Activated T-cell treated with anti-CD3 and anti-CD28 coated beads, Interleukin-2, amount 50 U/mL, for 4 hours (primary cell): ENCODE measurements at regions not wholly inside any gene's neighbourhood (a gene's known extent, or its start where the extent isn't known, plus 50 kb on each side); places are given as distances from the start of the nearest gene placed in this dataset.

Experiments
- ATAC-seq, 2 donors: fragments of 200-7000 bp; cut with Tn5 transposase; one replicate each; pipeline ENCODE4 v1.10.0; 2021
- DNase-seq: peaks from one replicate; pipeline ENCODE4 v3.0.0-alpha.2; 2020
- H3K27me3 Mint-ChIP-seq: one replicate; pipeline ENCODE4 v1.8.0; 2021; ENCODE audit warnings: low read depth, mixed read lengths
- H3K36me3 Mint-ChIP-seq: one replicate; pipeline ENCODE4 v1.8.0; 2022; ENCODE audit warnings: mixed read lengths; ENCODE audit not compliant: insufficient read depth
- H3K4me1 Mint-ChIP-seq: one replicate; pipeline ENCODE4 v1.8.0; 2021; ENCODE audit warnings: low read depth, mixed read lengths
- H3K4me3 Mint-ChIP-seq: one replicate; pipeline ENCODE4 v1.8.0; 2021; ENCODE audit warnings: mild to moderate bottlenecking, moderate library complexity, mixed read lengths
- H3K9me3 Mint-ChIP-seq: one replicate; pipeline ENCODE4 v1.8.0; 2021; ENCODE audit warnings: mixed read lengths

DNA sequence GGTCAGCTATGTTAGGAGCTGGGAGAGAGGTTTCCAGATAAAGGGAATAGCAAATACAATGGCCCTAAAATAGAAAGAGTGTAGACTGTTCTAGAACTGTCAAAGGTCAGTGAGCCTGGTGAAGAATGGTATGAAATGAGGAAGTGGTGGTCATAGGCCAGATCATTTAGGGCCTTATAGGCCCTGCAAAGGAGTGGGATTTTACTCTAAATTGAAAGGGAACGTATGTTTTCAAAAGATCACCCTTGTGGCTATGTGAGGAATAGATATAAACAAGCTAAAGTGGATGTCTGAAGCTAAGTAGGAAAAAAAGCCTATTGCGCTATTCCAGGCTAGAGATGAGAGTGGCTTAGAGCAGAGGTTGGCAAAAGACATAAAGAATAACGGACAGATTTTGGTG, 70.7 kb upstream of the TDRD3 start:
- DNase-seq = no peak
- H3K27me3 Mint-ChIP-seq = peaks cover under 1% of the 10 kb centered on the region
- no peak for ATAC-seq
- H3K9me3 Mint-ChIP-seq = no peaks in the 10 kb centered on the region
- no peak overlapping the region for H3K4me3 Mint-ChIP-seq
- H3K36me3 Mint-ChIP-seq = no peaks in the 10 kb centered on the region
- no peaks in the 10 kb centered on the region for H3K4me1 Mint-ChIP-seq

DNA sequence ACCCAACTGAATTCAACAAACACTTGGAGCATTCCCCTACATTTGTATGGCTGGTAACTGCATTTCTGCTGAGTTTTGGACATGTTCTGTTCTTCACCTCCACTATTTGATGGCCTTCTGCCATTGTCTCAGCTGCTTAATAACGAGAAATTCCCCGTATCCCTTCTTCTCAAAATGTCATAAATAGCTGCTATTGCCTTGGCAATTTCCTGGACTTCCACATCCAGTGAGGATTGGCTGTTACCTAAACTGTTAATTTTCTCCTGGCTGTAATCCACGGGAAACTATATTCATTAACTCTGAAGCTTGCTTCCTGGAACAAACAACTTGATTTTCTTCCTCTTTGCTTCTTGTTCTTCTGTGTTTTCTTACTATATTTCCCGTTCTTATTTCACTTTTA, 69.5 kb upstream of the TDRD3 start:
- no peaks in the 10 kb centered on the region for H3K36me3 Mint-ChIP-seq
- ATAC-seq (no peak), DNase-seq (no peak)
- no peaks in the 10 kb centered on the region for H3K27me3 Mint-ChIP-seq
- H3K9me3 Mint-ChIP-seq = no peaks in the 10 kb centered on the region
- no peak overlapping the region for H3K4me3 Mint-ChIP-seq
- H3K4me1 Mint-ChIP-seq = no peaks in the 10 kb centered on the region

DNA sequence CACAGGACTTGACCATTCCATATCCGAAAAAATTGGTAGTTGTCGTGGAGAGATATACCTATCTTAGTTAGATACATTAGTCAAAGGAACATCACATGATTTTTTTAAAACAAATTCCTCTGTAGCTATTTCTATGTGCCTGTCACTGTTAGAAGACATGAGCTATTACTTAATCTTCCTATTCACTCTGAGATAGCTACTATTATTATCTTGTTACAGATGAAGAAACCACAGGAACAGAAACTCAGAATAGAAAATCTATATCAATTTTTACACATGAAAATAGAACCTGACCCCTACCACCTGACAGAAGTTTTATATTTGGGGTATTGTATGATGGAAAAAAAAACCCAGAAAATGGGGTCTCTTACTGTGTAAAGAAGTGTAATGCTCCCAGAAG, 68.9 kb upstream of the TDRD3 start:
- Mint-ChIP-seq H3K9me3 (peaks cover under 1% of the 10 kb centered on the region), H3K4me3 (no peak overlapping the region), H3K36me3 (no peaks in the 10 kb centered on the region), H3K4me1 (no peaks in the 10 kb centered on the region), H3K27me3 (no peaks in the 10 kb centered on the region)
- DNase-seq = no peak
- ATAC-seq = no peak

DNA sequence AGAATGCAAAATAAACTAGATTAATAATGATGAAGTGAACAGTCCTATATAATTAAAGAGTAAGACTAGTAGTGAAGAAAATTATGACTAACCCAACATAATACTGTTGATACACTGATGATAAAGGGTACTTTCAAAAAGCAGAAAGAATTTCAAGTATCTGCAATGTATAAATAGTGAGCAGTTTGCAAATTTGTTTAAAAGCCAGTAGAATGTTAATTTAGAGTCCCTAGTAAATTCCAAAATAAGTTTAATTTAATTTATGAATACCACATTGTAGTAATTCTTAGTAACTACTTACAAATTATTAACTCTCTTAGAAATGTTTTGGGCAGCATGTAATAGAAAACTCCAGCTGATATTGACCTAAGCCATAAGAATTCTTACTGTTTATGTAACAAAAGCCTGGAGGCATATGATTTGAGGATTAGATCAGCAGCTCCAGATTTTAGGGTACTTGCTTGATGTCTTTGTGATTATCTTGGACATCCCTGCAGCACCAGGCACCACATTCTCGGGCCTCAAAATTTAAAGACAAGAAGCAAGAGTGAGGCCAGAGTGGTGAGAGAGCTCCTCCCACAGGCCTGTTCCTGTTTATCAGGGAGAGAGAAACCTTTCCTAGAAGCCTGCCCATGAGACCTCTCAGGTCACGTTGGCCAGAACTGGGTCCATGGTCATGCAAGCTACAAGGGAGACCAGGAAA, 67.6 kb upstream of the TDRD3 start:
- no peak overlapping the region for H3K4me3 Mint-ChIP-seq
- peaks cover 2% of the 10 kb centered on the region for H3K27me3 Mint-ChIP-seq
- H3K4me1 Mint-ChIP-seq = no peaks in the 10 kb centered on the region
- ATAC-seq (no peak), DNase-seq (no peak)
- H3K9me3 Mint-ChIP-seq = peaks cover 4% of the 10 kb centered on the region
- peaks cover 2% of the 10 kb centered on the region for H3K36me3 Mint-ChIP-seq

DNA sequence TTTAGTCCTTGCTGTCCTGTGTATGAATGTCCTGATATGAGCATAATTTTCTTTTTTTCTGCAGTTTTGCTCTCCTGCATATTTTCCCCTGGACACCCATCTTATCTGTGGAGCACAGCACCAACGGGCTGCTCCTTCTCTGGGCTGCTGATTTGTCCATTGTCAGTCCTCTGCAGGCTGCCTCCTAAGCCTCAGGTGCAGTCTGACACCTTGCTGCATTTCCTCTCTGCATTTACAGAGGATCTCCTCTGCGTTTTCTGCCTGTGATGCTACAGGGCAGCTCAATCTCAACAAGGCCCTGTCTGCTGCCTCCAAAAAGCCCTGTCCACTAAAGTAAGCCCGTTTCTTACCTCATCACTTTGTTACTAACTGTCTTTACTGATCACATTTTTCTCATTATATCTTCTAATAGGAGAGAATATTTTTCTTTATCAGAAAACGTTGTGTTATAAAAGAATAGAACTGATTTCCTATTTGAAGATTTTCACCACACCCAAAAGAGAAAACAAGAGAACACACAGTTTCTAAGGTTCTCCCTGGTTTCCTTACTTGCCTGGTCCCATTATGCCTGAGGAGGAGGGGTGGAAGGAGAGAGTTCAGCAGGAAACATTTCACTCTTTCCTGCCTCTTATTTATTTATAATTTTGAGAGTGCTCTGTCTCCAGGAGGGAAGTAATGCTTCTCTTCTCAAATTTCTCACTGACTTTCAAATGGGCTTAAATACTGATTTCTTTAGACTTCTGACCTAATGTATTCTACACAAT, 65.6 kb upstream of the TDRD3 start:
- H3K4me1 Mint-ChIP-seq = no peaks in the 10 kb centered on the region
- no peak overlapping the region for H3K4me3 Mint-ChIP-seq
- DNase-seq (no peak), ATAC-seq (no peak)
- H3K36me3 Mint-ChIP-seq = peaks cover 2% of the 10 kb centered on the region
- H3K27me3 Mint-ChIP-seq = peaks cover 2% of the 10 kb centered on the region
- H3K9me3 Mint-ChIP-seq = peaks cover 4% of the 10 kb centered on the region

DNA sequence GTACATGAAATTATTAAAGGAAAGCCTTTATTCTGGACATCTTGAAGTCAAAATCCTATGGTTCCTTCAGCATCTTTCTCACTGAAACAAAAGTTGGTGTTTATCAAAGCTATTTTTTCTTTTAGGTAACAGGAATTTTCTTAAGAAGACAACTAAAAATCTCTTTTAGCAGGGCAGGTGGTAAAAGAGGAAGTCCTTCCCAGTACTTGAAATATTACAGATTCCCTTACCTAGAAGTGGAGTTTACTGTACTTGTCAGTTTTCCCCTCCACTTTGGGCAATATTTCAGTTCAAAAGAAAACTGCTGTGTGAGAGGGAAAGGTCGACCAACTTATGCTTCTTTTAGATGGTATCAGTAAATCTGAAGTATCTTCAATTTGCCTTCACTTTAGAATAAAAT, 64.3 kb upstream of the TDRD3 start:
- Mint-ChIP-seq H3K36me3 (peaks cover 2% of the 10 kb centered on the region), H3K4me3 (no peak overlapping the region), H3K27me3 (peaks cover 2% of the 10 kb centered on the region), H3K4me1 (no peaks in the 10 kb centered on the region), H3K9me3 (peaks cover 4% of the 10 kb centered on the region)
- DNase-seq (no peak), ATAC-seq (no peak)

DNA sequence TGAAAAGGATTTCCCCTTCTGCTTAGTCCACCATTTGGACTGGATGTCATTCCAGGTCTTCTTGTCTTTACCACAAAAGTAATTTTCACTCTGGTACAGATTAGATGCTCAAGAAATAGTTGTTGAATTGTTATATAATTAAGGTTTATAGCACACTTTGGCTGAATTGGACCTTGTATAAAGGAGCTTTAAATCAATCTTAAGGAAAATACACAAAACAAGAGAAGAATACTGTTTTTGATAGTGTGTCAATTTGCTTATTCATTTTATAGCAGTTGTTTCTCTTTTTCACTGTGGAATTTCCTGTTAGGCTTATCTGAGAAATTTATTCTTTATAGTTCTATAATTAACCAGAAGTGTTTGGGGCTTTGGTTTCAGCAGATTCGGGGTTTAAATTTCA, 62.7 kb upstream of the TDRD3 start:
- Mint-ChIP-seq H3K4me3 (no peak overlapping the region), H3K27me3 (peaks cover 2% of the 10 kb centered on the region), H3K36me3 (peaks cover 2% of the 10 kb centered on the region), H3K4me1 (no peaks in the 10 kb centered on the region), H3K9me3 (peaks cover 4% of the 10 kb centered on the region)
- DNase-seq (no peak), ATAC-seq (no peak)

DNA sequence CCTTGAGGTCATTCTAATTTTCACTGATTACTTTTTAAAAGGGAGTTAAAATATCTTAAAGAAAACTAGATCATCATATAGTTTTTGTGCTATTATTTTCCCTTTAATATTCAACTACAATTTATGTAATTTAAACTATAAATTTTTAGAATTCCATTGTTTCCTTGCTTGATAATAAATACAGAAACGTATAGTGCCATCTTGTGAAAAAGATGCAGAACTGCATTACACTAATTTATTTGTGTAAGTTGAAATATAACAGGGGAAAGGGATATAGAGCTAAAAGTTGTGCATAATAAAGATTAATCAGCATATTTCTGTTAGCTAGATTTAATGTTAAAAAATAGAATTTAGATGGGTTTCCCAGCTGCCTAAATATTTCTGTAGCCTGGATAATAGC, 61.5 kb upstream of the TDRD3 start:
- DNase-seq (no peak), ATAC-seq (no peak)
- Mint-ChIP-seq H3K9me3 (peaks cover 4% of the 10 kb centered on the region), H3K27me3 (peaks cover 2% of the 10 kb centered on the region), H3K4me3 (no peak overlapping the region), H3K36me3 (peaks cover 2% of the 10 kb centered on the region), H3K4me1 (no peaks in the 10 kb centered on the region)

DNA sequence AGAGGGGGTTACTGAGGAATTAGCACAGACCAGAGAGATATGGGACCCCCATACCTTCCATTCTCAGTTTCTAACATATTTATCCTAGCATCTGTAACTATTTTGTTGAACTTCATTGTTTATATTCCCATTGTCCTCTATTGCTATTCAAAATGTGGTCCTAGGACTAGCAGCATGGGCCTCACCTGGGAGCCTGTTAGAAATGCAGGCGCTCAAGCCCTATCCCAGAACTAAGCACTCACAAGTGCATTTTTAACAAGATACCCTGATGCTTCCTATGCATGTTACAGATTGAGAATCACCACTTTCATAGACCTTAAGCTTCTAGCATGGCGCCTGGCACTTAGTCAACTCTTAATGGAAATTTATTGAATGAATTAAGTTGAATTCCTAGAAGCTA, 58.3 kb upstream of the TDRD3 start:
- Mint-ChIP-seq H3K9me3 (peaks cover 2% of the 10 kb centered on the region), H3K27me3 (peaks cover 5% of the 10 kb centered on the region), H3K4me1 (no peaks in the 10 kb centered on the region), H3K36me3 (no peaks in the 10 kb centered on the region), H3K4me3 (no peak overlapping the region)
- ATAC-seq = no peak
- no peak for DNase-seq

DNA sequence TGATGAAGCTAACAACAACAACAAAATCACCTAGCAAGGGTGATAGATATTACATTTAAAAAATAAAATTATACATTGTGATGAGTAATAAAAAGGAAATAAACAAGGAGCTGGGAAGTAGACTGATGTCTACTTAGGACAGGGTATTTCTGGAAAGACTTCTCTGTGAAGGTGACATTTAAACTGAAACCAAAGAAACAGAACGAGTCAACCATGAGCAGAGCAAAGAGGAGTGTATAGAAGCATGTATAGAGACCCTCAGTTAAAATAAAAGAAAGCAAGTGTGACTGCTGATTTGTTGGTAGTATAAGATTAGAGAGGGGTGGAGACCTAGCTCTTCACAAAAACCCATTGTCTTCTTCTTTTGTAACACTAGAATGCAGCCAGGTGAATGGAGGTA, 53.0 kb upstream of the TDRD3 start:
- ATAC-seq (no peak), DNase-seq (no peak)
- Mint-ChIP-seq H3K36me3 (no peaks in the 10 kb centered on the region), H3K4me3 (no peak overlapping the region), H3K4me1 (no peaks in the 10 kb centered on the region), H3K27me3 (peaks cover 22% of the 10 kb centered on the region), H3K9me3 (peaks cover 2% of the 10 kb centered on the region)

DNA sequence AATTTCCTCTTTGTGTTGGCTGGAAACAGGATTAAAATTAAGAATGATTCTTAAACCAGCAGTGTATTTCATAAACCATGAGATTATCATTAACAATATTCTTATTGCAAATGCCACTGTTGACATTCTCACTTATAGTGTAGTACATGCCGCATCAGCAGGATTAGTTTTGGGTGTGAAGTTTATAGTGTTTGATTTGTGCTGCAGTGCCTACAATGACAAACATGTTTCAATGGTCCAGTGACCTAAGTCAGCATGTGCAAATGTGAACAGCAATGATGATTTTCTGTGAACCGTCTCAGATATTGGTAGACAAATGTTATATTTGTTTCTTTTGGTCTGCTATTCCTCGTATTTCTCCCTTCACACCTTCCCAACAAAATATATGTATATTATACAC, 49.8 kb upstream of the TDRD3 start:
- no peak for ATAC-seq
- Mint-ChIP-seq H3K4me3 (no peak overlapping the region), H3K27me3 (peaks cover 28% of the 10 kb centered on the region), H3K9me3 (no peaks in the 10 kb centered on the region), H3K36me3 (no peaks in the 10 kb centered on the region), H3K4me1 (no peaks in the 10 kb centered on the region)
- DNase-seq = no peak
